ENCODE measurements at regions not wholly inside any gene's neighbourhood (a gene's known extent, or its start where the extent isn't known, plus 50 kb on each side); places are given as distances from the start of the nearest gene placed in this dataset.
A peak's percentile ranks its signal among the peaks of the same experiment; 100 is the strongest.

- H3K9ac ChIP-seq (replicated peaks in 1 of 4; ENCODE audit: extremely low read depth in 1 of 4, low read depth in 3 of 4, low read length in 3 of 4), result no peak overlapping the region
- DNase-seq (ENCODE audit: low read depth in 1 of 2, low spot score in 2 of 2), result no peak
- TF ChIP-seq CHD2 (IDR thresholded peaks at IDR 0.05; ENCODE audit: low read length) (no peak), TBP (IDR thresholded peaks at IDR 0.05; ENCODE audit: low read depth, low read length) (peak; percentile 66), HDAC2 (IDR thresholded peaks at IDR 0.05; ENCODE audit: borderline replicate concordance in 1 of 2, low read depth in 2 of 2, low read length in 2 of 2) (no peak)
Measured at GRCh38 chr7:149595078-149595477, 97.5 kb upstream of the ZNF746 start.

More at GRCh38 chr7:149595078-149595477, 97.5 kb upstream of the ZNF746 start:
- Histone ChIP-seq H4K5ac (ENCODE audit: insufficient read length, low read depth, low read length) (no peak overlapping the region), H2AK5ac (ENCODE audit: low read depth, low read length) (no peak overlapping the region), H2AFZ (ENCODE audit: low read length) (no peak overlapping the region), H3K79me1 (ENCODE audit: low read depth, low read length) (no peaks in the 10 kb centered on the region; the same call in 1 of the 2 replicates), H3K4ac (replicated peaks; ENCODE audit: insufficient read length, low read depth, low read length) (no peak overlapping the region), H2BK5ac (ENCODE audit: low read depth, low read length) (no peak overlapping the region), H3K4me3 (ENCODE audit: extremely low read depth in 1 of 4, insufficient read depth in 2 of 4, low read depth in 3 of 4, low read length in 4 of 4) (no peak overlapping the region), H3K27ac (ENCODE audit: low read depth, low read length) (no peak overlapping the region), H2BK120ac (replicated peaks; ENCODE audit: low read depth, low read length) (no peak overlapping the region), H4K91ac (replicated peaks; ENCODE audit: insufficient read length, low read length) (no peak overlapping the region), H3K79me2 (ENCODE audit: control insufficient read depth in 1 of 2, insufficient read depth in 2 of 2, low read length in 2 of 2) (no peaks in the 10 kb centered on the region), H3K27me3 (replicated peaks in 1 of 4; ENCODE audit: control insufficient read depth in 3 of 4, extremely low read depth in 1 of 4, insufficient read depth in 3 of 4, low read length in 3 of 4) (no peaks in the 10 kb centered on the region), H3K36me3 (ENCODE audit: control insufficient read depth in 2 of 4, insufficient read depth in 4 of 4, low read length in 3 of 4) (no peaks in the 10 kb centered on the region), H4K20me1 (replicated peaks in 1 of 2; ENCODE audit: control insufficient read depth in 1 of 2, insufficient read depth in 2 of 2, low read length in 2 of 2) (peaks cover 0 to 2% of the 10 kb centered on the region in 2 experiments), H3K23me2 (ENCODE audit: low read depth, low read length) (no peaks in the 10 kb centered on the region), H4K8ac (ENCODE audit: extremely low read depth, insufficient read depth, low read length) (no peak overlapping the region), H3K9me3 (ENCODE audit: insufficient read depth in 2 of 2, low read depth in 1 of 2, low read length in 1 of 2) (no peaks in the 10 kb centered on the region), H3K56ac (replicated peaks; ENCODE audit: insufficient read length, low read depth, low read length) (no peak overlapping the region), H2BK20ac (ENCODE audit: low read length) (no peak overlapping the region), H2BK15ac (ENCODE audit: low read length) (no peak overlapping the region), H3K4me1 (replicated peaks in 1 of 4; ENCODE audit: control insufficient read depth in 3 of 4, insufficient read depth in 4 of 4, low read length in 3 of 4) (no peaks in the 10 kb centered on the region), H3K18ac (ENCODE audit: extremely low read depth, low read length) (no peak overlapping the region), H3K4me2 (ENCODE audit: insufficient read depth in 1 of 2, low read depth in 2 of 2, low read length in 2 of 2) (no peak overlapping the region), H3K23ac (ENCODE audit: insufficient read length) (no peak overlapping the region), H3K14ac (ENCODE audit: insufficient read length) (no peak overlapping the region), H2BK12ac (ENCODE audit: low read depth, low read length) (no peak overlapping the region)
- WGBS, 2 experiments (ENCODE audit: extremely low coverage in 1 of 2, insufficient coverage in 1 of 2, insufficient read length in 1 of 2, insufficient replicate concordance in 2 of 2, low coverage in 1 of 2, low lambda C conversion rate in 2 of 2, missing lambda C conversion rate in 1 of 2), result 95% methylated on average over 4 of the region's 4 CpGs; no CpG with 5 or more reads in 1 of the 2 experiments
- FAIRE-seq, result no peak
- ChIA-PET POLR2A (ENCODE audit: partially characterized antibody) (interaction anchor here (2.0 kb wide), 2 partner anchors 9 to 26 kb away, joined by 5 to 6 read pairs; no protein-coding TSS in a partner anchor), CTCF (ENCODE audit: partially characterized antibody) (interaction anchor here (0.7 to 1.4 kb wide), 6 partner anchors 13 to 180 kb away, joined by 3 read pairs; no protein-coding TSS in a partner anchor)

Measured in H1 (cell line).